NCI-H2196 (cell line): ENCODE measurements at regions not wholly inside any gene's neighbourhood (a gene's known extent, or its start where the extent isn't known, plus 50 kb on each side); places are given as distances from the start of the nearest gene placed in this dataset.

ENCODE experiments used
- DNase-seq: peaks from one replicate; lab custom pipeline; 2025; ENCODE audit not compliant: unreplicated experiment; lab: John Stamatoyannopoulos, UW

DNA sequence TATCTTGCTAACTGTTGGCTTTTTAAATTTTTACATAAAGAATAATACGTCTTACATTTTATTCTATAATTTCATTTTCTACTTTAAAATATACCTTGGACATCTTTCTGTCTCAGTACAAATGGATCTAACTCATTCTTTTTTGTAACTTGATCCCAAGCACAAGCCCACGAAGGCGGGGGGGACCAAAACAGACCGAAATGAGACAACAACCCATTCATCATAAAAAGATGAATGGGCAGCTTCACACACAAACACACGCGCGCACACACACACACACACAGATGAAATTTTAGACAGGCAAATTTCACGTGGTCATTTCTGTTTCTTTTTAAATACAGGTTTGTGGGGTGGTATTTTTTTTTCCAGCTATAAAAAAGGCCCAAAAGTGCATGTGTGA is 271.3 kb upstream of the TOPAZ1 start:
- DNase-seq, result no peak

DNA sequence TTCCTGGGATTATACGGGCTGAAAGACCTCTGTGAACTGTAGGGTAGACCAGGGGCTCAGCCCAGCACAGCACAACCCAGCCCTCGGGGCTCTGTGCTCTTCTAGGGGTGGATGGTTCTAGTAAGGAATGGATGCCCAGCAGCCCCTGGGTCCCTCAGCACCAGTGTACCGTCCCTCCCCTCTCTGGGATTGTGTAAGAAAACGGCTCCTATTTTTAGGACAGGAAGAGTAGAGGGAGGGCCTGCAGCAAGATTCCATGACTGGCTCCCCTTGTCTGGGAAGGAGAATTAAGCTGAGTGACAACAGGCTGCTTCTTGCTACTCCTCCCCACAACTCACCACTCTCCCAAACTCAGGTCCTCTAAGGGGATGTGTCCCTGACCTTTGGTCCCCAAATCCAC is 270.8 kb upstream of the TOPAZ1 start:
- no peak for DNase-seq

DNA sequence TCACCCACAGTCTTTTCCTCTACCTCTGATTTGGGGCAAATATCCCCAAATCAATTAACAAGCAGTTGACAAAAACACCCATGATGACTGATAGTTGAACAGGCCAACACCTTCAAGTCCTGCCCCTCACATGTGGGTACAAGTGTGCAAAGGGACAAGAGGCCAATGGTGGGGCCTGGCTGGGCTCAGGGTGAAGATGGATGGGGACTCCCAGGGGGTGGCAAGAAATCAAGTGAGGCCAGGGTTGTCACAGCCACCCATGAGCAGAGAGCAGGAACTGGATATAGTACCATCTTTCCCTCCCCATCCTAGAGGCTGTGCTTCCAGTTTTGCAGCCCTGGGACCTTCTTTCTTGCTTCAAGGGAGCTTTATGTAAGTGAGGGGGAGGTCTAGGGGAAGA is 270.2 kb upstream of the TOPAZ1 start:
- DNase-seq, result no peak

DNA sequence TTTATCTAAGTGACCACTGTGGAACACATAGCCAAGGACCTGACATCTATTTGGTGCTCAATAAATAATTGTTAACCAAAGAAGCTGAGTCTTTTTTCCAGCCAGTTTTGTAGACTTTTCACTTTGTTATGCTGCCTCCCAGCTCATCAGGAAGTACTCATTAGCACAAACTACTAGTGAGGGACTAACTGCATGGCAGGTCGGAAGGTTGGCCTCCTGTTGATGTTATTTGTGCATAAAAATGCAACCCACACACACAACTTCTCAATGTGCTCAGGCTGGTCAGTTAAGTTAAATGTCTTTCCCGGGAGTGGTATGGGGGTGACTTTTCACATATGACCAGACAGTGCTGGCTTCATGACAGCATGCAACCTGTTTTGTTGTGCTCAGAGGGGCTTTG is 263.0 kb upstream of the TOPAZ1 start:
- no peak for DNase-seq

DNA sequence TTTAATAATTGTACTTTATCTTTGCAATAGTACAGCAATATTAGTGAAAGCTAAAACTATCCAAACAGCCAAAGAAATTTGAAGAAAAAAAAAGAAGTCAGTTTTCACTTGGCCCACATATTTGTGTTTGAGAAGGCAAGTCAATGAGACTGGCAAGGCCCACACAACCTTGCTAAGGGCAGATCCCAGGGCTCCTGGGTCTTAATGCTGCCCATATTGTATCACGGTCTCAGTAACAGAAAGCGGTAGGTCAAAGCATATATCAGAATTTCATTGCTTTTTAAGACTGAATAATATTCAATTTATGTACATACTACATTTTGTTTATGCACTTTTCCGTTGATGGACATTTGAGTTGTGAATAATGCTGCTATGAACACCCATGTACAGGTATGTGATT is 262.0 kb upstream of the TOPAZ1 start:
- DNase-seq, result no peak

DNA sequence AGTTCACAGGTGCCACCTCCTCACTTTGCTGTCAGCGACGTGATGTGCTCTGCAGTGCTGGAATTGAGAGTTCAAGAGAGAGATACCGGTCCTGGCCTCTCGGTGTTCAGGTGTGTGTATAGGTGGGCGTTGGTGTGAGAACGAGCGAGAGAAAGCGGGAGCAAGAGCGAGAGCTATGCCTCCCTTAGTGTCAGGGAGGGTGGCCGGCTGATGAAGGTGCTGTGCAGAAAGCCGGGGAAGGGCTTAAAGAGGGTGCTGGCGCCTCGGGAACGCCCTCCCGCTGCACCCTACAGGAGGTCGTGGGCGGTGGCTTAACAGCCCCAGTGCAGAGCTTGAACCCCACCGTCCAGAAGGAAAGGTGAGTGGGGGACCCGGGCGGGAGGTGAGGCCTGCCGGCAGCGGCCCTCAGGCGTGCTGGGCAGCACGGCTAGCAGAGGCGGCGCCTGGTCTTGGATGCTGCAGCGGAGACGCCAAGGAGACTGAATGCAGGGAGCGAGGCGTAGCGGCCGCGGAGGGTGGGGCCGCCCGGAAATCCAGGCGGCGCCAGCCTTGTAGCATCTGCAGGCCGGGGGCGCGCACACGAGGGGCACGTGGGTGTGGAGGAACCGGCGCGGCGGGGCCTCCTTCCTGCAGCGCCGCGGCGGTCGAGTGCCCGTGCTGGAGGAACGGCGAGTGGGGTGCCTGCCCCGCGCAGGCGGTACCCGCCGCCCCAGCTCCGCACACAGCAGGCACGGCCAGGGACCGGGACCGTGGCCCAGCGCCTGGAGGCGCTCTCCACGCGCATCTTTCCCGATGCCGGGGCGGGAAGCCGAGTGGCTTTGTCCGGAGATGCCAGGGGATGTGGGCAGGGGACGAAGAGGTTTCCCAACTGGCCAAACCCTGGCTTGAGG is 246.8 kb upstream of the TOPAZ1 start:
- DNase-seq, result no peak

DNA sequence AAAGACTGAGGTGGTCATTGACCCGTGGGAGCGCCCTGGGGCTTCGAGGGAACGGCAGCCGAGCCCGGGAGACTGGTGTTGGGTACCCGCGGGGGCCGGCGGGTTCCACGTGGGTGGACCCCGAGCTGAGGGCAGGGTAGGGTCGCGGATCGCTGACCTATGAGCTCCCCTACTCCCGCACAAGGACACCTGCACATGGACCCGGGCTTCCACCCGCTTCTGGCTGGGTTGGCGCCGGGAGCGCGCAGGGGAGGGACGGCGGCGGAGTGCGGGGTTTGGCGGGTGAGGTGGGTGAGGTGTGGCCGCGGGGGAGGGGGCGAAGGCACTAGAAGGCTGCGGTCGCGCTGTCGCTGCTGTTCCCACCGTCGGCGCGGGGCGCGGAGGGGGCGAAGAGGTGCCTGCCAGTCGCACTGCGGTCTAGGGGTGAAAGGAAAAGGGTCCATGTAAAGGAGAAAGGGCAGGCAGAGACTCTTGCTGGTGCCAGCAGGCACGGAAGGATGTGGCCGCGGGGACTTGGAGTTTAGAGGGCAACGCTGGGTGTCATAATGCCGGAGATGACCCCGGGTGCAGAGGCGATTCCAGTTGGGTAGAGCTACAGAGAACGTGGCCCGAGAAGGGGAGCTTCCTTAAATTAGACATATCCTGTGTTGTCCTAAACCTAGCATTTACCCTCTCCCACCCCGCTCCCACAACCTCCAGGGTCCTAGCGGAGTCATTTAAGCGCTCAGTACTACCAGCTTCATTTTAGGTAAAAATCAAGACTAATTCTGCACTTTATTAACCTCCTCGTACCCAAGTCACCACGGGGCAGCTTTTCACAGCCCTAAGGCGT is 245.9 kb upstream of the TOPAZ1 start:
- no peak for DNase-seq

DNA sequence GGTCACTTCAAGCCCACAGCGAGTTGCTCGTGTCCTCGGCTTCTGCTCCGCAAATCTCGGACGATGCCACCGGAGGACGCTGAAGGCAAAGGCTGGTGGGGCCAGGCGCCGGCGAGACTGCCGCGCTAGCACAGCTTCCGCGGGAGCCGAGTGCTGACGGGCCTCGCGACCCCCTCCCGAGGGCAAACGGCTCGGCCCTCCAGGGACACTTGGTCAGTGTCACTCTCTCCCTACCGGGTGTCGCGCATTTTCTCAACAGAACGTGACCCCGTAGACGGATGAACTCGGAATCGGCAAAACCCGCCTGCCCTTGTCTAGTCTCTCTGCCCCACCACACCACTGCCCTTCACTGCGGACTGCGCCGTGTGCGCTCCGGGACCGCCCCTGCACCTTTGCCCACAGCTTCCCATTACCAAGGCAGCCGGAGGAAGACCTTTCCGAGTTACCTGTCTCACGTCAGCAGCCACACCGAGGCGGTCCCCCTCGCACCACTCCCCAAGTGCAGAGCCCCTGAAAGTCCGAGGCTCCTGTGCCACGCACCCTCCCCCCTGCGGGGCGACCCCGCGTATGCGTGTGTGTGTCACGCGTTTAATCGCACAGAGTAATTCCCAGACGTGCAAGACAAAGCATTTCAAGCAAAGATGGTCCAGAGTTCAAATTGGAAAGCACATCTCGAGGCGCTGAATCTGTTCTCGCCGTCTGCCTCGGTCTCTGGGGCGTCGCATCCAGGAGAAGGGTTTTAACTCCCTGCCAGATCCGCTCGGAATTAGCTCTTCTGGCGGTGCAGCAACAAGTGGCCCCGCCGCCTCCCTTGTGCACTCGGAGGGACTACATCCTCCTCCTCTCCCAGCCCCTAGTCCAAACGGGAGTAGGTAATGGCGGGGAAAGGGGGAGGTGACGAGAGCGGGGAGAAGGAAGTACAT is 245.0 kb upstream of the TOPAZ1 start:
- DNase-seq, result peak; percentile 3

DNA sequence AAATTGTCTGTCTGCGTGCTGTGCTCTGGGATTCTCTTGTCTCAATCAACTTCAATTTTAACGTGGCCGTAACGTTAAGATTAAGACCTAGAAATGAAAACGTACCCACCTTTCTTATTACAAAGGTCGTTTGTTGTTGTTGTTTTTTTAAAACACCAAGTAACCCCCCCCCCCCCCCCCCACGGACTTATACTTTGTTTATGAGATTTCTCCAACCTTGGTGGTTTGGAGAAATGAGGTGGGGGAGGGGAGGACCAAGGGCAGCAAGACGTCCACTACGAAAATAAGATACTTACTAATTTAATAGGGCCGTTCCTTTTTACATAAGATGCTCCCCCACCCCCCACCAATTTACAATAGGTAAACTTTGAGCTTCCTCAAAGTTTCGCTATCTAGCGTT is 244.4 kb upstream of the TOPAZ1 start:
- DNase-seq, result no peak

DNA sequence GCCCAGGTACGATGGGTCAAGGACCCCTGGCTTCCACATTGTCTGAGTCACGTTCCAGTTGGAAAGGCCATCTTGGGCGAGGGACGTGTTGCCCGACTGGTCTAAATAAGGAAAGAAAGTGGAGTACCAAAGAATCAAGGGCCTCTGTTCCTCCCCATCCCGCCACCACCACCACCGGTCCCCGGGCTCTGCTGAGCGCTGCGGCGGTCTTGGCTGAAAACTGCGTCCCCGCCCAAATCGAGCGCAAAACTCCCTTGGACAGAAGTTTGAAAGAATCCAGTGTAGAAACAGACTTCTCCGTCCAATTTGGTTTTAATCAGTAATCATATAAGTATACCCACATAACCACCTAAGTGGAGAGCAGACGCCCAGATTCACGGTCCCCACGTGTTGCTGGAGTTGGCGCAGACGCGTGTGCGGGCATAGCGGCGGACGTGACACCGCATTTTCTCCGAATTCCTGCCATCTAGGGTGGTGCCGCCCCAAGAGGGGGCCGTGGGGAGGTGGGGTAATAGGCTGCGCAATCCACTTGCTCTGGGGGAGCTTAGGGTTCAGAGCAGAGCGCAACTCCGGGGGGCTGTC is 243.8 kb upstream of the TOPAZ1 start:
- no peak for DNase-seq

DNA sequence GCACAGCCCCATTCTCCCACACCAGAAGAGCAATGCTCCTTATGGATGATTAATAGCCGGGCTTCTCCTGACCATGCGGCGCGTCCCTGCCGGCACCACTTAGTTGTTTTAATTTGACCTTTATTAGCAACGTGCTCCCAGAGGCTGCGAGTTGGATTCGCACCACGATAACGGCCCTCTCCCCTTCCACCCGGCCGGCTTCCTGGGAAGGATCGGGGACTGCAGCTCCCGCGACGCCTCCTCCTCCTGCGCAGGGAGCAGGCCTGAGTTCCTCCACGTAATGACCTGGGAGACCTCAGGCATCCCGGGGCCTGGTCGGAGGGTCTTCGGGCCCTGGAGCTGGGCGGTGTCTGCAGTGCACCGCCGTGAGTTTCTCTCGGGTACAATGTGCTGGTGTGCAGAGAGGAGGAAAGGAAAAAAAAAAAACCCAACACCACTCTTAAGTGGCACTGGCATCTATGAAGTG is 243.3 kb upstream of the TOPAZ1 start:
- DNase-seq, result no peak

DNA sequence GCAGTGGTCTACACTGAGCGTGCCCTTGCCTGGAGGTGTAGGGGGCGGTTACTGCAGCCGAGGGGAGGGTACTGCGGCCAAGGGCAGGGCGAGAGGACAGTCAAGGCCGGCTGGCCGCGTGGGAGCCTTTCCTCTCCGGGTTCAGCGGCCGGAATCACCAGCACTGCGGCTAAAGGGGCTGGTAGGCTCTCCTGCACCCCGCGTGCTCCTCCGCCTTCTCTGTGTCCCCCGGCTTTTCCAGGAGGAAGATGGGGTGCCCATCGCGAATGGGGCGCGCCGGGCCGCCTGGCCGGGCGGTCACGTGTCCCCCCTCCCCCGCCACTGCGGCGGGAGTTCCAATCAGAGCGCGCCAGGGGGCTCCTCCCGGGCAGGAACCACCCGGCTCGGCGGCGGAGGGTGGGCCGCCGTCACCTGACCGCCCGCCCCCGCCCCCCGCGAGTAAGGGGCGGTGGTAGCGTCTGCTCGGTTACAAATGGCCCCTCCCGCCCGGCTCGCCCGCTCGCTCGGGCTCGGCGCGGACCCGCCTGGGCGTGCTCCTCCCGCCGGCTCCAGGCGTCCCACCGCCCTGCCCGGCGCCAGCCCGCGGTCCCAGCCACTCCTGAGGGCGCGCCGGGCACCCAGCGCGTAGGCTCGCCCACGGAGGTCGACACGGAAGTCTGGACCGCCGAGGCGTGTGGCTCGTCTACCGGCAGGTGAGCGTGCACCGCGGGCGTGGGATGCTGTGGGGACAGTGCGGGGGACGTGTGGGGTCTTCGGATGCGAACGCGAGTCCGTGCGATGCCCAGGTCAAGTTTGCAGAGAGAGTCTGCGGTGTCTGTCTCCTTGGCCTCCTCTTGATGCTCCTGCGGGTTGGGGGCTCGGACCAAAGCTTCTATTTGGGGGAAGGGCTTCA is 242.6 kb upstream of the TOPAZ1 start:
- DNase-seq, result no peak

DNA sequence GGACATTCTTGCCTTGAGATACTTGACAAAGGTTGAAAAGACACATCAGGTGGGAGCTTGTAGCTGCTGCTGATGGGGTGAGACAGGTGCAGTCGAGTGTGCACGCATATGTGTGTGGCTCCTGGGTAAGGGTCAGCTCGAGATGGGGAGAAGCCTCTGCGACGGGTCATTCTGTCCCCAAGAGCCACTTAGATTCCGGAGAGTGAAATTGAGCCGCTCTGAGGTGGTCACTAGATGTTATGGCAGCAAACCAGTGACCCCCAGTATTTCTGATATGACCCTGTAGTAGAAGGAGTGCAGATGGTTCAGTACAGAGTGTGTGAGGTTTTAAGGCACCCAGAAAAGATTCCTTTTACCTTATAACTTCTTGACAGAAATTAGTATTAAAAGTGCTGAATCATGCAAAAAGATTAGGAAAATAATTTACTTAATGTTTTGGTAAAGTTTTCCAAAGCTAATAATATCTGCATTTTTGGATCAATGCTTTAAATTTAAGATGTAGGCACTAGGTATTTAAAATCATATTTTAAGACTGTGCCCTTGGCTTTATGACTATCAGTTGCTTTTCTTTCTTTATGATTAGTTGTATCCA is 241.9 kb upstream of the TOPAZ1 start:
- DNase-seq, result no peak

DNA sequence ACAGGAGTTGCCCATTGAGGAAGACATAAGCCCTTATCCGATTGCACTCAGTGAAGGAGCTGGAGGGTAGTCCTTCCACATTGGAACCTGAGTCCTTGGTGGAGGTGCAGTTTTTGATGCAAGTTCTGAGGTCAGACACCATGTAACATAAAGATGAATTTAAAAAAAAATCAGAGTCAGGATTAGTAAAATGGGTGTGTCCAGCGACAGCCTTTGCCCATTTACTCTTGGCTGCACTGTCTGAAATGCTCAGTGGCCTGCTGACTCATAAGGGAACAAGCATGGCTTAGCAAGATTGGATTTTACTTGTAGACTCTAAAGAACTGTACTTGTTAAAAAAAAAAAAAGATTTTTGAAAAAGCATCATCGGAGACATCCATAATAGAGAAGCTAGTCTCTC is 241.1 kb upstream of the TOPAZ1 start:
- no peak for DNase-seq

DNA sequence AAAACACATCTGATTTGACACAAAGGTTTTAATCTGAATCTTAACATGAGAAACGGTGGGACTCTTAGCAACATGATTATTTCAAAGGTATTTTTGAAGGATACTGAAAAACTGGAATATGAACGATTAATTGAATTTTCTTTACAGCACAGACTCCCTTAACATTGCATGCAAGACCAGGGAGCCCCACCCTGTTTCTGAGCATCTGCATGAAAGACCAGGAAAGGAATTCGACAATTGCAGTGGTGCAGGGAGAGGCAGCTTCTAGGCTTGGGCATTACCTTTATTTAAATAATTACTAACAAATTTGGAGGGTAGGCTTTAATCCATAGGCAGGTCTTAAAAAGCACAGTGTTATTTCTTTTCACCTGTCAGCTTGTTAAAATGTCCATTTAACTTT is 240.6 kb upstream of the TOPAZ1 start:
- no peak for DNase-seq

DNA sequence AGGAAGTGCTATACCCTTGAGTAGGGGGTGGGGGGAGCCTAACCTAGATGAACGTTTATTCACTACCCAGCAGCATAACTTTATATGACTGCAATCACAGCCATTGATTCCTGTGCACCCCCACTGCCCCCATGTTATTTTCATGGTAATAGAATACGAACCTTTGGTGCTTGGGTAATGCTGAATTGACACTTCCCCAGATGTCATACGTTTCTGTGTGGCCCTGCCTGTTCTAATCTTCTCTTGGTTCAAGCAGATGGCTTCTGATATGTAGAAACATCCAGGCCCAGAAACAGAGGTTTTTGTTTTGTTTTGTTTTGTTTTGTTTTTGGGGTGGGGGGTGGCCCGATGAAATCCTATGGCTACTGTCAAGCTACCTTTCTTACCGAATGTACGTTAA is 237.9 kb upstream of the TOPAZ1 start:
- no peak for DNase-seq

DNA sequence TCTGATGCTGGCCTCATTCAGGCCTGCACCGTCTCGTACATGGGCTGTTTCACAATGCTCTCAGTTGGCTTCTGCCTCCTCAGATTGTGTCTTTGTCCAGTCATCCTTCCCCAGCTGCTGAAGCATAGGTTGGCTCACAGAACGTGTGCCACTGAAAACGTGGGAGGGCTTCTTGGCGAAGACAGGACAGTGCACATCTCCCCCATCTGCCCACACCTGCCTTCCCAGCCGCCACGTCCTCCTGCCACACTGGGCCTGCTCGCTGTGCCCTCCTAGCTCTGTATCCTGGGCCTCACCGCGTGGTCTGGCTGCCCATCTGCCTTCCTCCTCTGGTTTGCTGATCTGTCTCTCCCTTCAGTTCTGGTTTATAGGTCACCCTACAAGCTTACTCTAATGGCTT is 230.0 kb upstream of the TOPAZ1 start:
- DNase-seq, result no peak

DNA sequence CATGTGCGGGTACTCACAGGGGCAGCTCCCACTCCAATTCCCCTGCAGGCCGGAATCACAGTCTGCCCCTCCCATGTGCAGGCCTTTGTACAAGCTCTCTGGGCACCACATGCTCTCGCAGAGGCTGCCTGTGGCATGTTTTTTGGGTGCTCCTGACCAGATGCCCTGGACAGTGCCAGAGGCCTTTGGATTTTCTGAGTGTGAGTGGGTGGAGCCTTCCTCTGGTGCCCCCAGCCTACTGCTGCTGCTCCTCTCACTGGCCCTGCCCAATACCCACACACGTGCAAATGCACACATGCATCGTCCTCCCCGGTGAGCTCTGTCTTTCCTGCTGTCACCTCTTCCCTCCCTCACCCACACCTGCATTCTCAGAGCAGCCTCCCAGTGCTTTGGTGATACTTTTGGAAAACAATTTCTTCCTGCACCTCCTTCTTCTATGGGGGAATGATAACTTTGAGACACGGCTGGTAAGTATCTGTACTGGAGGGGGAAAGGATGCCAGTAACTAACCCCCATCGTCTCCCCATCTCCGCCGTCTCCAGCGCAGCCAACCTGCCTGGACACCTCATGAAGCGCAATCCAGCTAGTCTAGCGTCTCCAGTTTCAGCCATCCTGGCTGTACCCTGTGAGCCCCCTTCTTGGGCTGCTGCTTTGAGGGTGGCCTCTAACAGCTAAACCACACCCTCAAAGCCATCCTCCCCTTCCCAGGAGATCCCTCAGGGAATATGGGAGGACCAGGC is 229.4 kb upstream of the TOPAZ1 start:
- DNase-seq, result no peak

DNA sequence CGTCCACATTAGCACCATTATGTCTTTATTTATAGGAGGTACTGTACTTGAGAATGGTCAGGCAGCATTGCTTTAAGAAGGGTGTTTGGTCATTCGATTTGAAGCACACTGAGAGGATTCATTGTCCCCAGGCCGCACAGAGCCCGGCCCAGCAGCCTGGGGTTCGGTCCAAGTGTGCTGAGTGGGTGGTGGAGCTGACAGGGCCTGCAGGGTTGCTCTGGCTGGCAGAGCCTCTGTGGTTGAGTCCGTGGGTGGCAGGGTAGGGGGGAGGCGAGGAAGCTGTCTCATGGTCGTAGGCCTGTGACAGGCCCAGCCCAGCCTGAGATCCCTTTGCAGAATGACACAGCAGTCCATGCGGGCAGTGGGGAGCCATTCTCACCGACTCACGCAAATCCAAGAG is 227.7 kb upstream of the TOPAZ1 start:
- DNase-seq, result no peak
